ENCODE measurements at regions not wholly inside any gene's neighbourhood (a gene's known extent, or its start where the extent isn't known, plus 50 kb on each side); places are given as distances from the start of the nearest gene placed in this dataset.
"Not testable (repeated sequence)": the region's sequence is repeated elsewhere in the genome, so short reads cannot be mapped to it uniquely, and the experiment has no call there.

DNA sequence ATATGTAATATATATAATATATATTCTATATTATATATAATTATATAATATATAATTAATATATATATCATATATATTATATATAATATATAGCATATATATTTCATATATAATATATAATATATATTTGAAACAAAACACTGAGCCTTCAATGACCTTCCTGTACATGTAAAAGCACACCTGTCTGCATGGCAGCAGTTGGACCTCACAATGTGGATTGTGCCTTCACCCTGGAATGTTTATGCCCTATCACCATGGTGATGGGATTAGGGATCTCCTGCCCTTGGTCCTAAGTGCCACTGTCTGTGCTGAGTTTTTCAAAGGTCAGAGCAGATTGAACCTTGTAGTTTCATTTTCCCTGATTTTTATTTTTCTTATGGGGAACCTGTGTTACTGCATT is 966.9 kb downstream of the TUBA3C start:
- TF ChIP-seq, protein P1, sequence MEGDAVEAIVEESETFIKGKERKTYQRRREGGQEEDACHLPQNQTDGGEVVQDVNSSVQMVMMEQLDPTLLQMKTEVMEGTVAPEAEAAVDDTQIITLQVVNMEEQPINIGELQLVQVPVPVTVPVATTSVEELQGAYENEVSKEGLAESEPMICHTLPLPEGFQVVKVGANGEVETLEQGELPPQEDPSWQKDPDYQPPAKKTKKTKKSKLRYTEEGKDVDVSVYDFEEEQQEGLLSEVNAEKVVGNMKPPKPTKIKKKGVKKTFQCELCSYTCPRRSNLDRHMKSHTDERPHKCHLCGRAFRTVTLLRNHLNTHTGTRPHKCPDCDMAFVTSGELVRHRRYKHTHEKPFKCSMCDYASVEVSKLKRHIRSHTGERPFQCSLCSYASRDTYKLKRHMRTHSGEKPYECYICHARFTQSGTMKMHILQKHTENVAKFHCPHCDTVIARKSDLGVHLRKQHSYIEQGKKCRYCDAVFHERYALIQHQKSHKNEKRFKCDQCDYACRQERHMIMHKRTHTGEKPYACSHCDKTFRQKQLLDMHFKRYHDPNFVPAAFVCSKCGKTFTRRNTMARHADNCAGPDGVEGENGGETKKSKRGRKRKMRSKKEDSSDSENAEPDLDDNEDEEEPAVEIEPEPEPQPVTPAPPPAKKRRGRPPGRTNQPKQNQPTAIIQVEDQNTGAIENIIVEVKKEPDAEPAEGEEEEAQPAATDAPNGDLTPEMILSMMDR (IDR thresholded peaks at IDR 0.05; ENCODE audit: low read depth, low read length) = not testable (repeated sequence)
- TF ChIP-seq POLR2A (IDR thresholded peaks at IDR 0.05; ENCODE audit: extremely low read depth, insufficient read length); MYC (IDR thresholded peaks at IDR 0.05; ENCODE audit: low read depth, low read length): not testable (repeated sequence)
- TF ChIP-seq, protein P2, sequence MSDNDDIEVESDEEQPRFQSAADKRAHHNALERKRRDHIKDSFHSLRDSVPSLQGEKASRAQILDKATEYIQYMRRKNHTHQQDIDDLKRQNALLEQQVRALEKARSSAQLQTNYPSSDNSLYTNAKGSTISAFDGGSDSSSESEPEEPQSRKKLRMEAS (IDR thresholded peaks at IDR 0.05; ENCODE audit: low read depth, low read length) = not testable (repeated sequence)
